Tibial nerve (tissue), 4 donors: ENCODE measurements at regions not wholly inside any gene's neighbourhood (a gene's known extent, or its start where the extent isn't known, plus 50 kb on each side); places are given as distances from the start of the nearest gene placed in this dataset.

Experiments
- DNase-seq, 2 donors: peaks; one replicate each; pipeline ENCODE4 v3.0.0-alpha.2; 2019; ENCODE audit warnings: low spot score in 2 of 2
- H3K27ac ChIP-seq, 4 donors: fragments of 200-600 bp; sonication (generic) in 3 of 4; one replicate each; pipeline ENCODE4 v1.5.1; 2017 to 2019; ENCODE audit warnings: mild to moderate bottlenecking in 1 of 4
- H3K27me3 ChIP-seq, 2 donors: fragments of 200-600 bp; sonication (generic) in 1 of 2; one replicate each; pipeline versions ENCODE4 v1.5.1 to v1.6.0; 2017 to 2019
- H3K36me3 ChIP-seq, 3 donors: fragments of 200-600 bp; sonication (generic); one replicate each; pipeline ENCODE4 v1.5.1; 2018 to 2019
- H3K4me1 ChIP-seq, 4 donors: fragments of 200-600 bp; sonication (generic) in 3 of 4; one replicate each; pipeline ENCODE4 v1.5.1; 2017 to 2019
- H3K4me3 ChIP-seq, 4 donors: fragments of 200-600 bp; sonication (generic) in 3 of 4; one replicate each; pipeline ENCODE4 v1.5.1; 2017 to 2019; ENCODE audit warnings: mild to moderate bottlenecking in 1 of 4, moderate library complexity in 1 of 4
- H3K9me3 ChIP-seq, 4 donors: fragments of 200-600 bp; sonication (generic) in 3 of 4; one replicate each; pipeline ENCODE4 v1.5.1; 2017 to 2019
- EP300 ChIP-seq, 2 donors: sonication (generic); formaldehyde crosslinking; IDR thresholded peaks; one replicate each; pipeline ENCODE4 v1.6.1; 2017; ENCODE audit warnings: antibody characterized with exemption in 2 of 2, mild to moderate bottlenecking in 1 of 2
- POLR2A ChIP-seq, 2 donors: fragments of 450-650 bp; IDR thresholded peaks; one replicate each; pipeline ENCODE4 v1.6.1; 2017; ENCODE audit warnings: antibody characterized with exemption in 2 of 2, mild to moderate bottlenecking in 2 of 2, moderate library complexity in 2 of 2
- WGBS, 2 donors: methylation state at CpG; one replicate each; pipeline ENCODE4 v1.1.5; 2018; 5-methylcytosine and 5-hydroxymethylcytosine counted together
- TF ChIP-seq, protein P1 (sequence below), 5 experiments: fragments of 200-600 bp in 3 of 5; fragments of 450-650 bp in 2 of 5; sonication (generic) in 3 of 5; IDR thresholded peaks; one replicate each; pipeline ENCODE4 v1.5.1; 2016 to 2019; ENCODE audit warnings: antibody characterized with exemption in 5 of 5, mild to moderate bottlenecking in 3 of 5, moderate library complexity in 2 of 5

GRCh38 chr1:96357141-96357765 is 364.3 kb upstream of the PTBP2 start:
- no peaks in the 10 kb centered on the region for H3K27me3 ChIP-seq
- no peak overlapping the region for H3K27ac ChIP-seq
- H3K36me3 ChIP-seq: no peaks in the 10 kb centered on the region
- no peaks in the 10 kb centered on the region for H3K9me3 ChIP-seq
- H3K4me3 ChIP-seq: no peak overlapping the region
- no peak for DNase-seq
- no peaks in the 10 kb centered on the region for H3K4me1 ChIP-seq
- 73 to 75% methylated on average over 2 of the region's 2 CpGs for WGBS, 2 donors
- TF ChIP-seq POLR2A (IDR thresholded peaks at IDR 0.05) (no peak), EP300 (IDR thresholded peaks at IDR 0.05) (no peak)
- TF ChIP-seq, protein P1, sequence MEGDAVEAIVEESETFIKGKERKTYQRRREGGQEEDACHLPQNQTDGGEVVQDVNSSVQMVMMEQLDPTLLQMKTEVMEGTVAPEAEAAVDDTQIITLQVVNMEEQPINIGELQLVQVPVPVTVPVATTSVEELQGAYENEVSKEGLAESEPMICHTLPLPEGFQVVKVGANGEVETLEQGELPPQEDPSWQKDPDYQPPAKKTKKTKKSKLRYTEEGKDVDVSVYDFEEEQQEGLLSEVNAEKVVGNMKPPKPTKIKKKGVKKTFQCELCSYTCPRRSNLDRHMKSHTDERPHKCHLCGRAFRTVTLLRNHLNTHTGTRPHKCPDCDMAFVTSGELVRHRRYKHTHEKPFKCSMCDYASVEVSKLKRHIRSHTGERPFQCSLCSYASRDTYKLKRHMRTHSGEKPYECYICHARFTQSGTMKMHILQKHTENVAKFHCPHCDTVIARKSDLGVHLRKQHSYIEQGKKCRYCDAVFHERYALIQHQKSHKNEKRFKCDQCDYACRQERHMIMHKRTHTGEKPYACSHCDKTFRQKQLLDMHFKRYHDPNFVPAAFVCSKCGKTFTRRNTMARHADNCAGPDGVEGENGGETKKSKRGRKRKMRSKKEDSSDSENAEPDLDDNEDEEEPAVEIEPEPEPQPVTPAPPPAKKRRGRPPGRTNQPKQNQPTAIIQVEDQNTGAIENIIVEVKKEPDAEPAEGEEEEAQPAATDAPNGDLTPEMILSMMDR (IDR thresholded peaks at IDR 0.05): no peak

GRCh38 chr1:96358057-96358456 is 363.5 kb upstream of the PTBP2 start:
- 93 to 94% methylated on average over 3 of the region's 3 CpGs for WGBS, 2 donors
- H3K27ac ChIP-seq: no peak overlapping the region
- no peaks in the 10 kb centered on the region for H3K27me3 ChIP-seq
- H3K4me1 ChIP-seq: no peaks in the 10 kb centered on the region
- H3K4me3 ChIP-seq: no peak overlapping the region
- DNase-seq: no peak
- H3K9me3 ChIP-seq: no peaks in the 10 kb centered on the region
- no peaks in the 10 kb centered on the region for H3K36me3 ChIP-seq
- TF ChIP-seq, protein P1 (IDR thresholded peaks at IDR 0.05): no peak
- TF ChIP-seq POLR2A (IDR thresholded peaks at IDR 0.05) (no peak), EP300 (IDR thresholded peaks at IDR 0.05) (no peak)

GRCh38 chr1:96360036-96360795 is 361.4 kb upstream of the PTBP2 start:
- H3K36me3 ChIP-seq: no peaks in the 10 kb centered on the region
- WGBS, 2 donors: 88 to 97% methylated on average over 1 of the region's 1 CpG
- TF ChIP-seq, protein P1 (IDR thresholded peaks at IDR 0.05): no peak
- no peak for TF ChIP-seq EP300 (IDR thresholded peaks at IDR 0.05)
- TF ChIP-seq POLR2A (IDR thresholded peaks at IDR 0.05): no peak

DNA sequence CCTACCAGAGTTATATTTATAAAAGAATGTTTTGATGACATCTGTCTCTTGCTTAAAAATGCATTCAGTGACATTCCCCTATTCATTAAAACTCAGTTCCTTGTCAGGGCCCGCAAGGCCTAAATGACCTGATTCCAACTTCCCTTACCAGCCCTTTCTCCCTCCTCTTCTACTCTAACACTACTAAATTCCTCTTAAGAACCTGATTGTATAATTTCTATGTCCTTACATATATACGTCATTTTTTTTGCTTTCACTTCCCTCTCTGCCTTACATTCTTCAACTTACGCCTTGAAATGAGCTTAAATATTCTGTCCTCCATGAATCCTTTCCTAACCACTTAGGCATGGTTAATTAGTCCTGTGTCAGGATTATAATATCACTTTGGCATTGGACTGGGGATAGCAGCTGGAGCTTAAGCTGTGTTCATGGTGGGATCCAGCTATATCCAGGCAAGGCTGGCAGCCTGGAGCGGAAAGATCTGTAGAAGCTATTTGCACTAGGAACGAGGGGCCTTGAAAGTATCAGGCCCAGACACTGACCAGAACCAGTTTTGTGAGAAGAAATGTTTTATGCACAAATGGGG is 360.2 kb upstream of the PTBP2 start:
- H3K36me3 ChIP-seq: no peaks in the 10 kb centered on the region
- H3K4me3 ChIP-seq: no peak overlapping the region
- no peak for TF ChIP-seq EP300 (IDR thresholded peaks at IDR 0.05)
- H3K9me3 ChIP-seq: no peaks in the 10 kb centered on the region
- no peaks in the 10 kb centered on the region for H3K4me1 ChIP-seq
- 88 to 93% methylated on average over 5 of the region's 5 CpGs for WGBS, 2 donors
- H3K27me3 ChIP-seq: no peaks in the 10 kb centered on the region
- DNase-seq: no peak
- H3K27ac ChIP-seq: no peak overlapping the region

More at GRCh38 chr1:96360036-96360795, 361.4 kb upstream of the PTBP2 start:
- DNase-seq: no peak
- Histone ChIP-seq H3K4me1 (no peaks in the 10 kb centered on the region), H3K27me3 (no peaks in the 10 kb centered on the region), H3K4me3 (no peak overlapping the region), H3K9me3 (no peaks in the 10 kb centered on the region), H3K27ac (no peak overlapping the region)

- Histone ChIP-seq H3K36me3 (no peaks in the 10 kb centered on the region), H3K4me3 (no peak overlapping the region), H3K27ac (no peak overlapping the region), H3K4me1 (no peaks in the 10 kb centered on the region), H3K27me3 (no peaks in the 10 kb centered on the region), H3K9me3 (no peaks in the 10 kb centered on the region)
- DNase-seq: no peak
- TF ChIP-seq, protein P1 (IDR thresholded peaks at IDR 0.05): no peak
- no peak for TF ChIP-seq EP300 (IDR thresholded peaks at IDR 0.05)
- TF ChIP-seq POLR2A (IDR thresholded peaks at IDR 0.05): no peak
Measured at GRCh38 chr1:96361961-96362360, 359.6 kb upstream of the PTBP2 start.
